Muscle of leg (tissue), 3 donors: ENCODE measurements at regions not wholly inside any gene's neighbourhood (a gene's known extent, or its start where the extent isn't known, plus 50 kb on each side); places are given as distances from the start of the nearest gene placed in this dataset.
A peak's percentile ranks its signal among the peaks of the same experiment; 100 is the strongest.

Experiments used
- DNase-seq: peaks from one replicate; pipeline ENCODE4 v3.0.0; 2013
- H3K27ac ChIP-seq: one replicate; pipeline ENCODE4 v1.5.1; 2013; ENCODE audit warnings: mild to moderate bottlenecking, low read length, control low read depth
- H3K27me3 ChIP-seq: one replicate; pipeline ENCODE4 v1.6.1; 2013; ENCODE audit warnings: low read length; ENCODE audit not compliant: control insufficient read depth, insufficient read depth
- H3K36me3 ChIP-seq: one replicate; pipeline ENCODE4 v1.6.1; 2013; ENCODE audit warnings: low read length; ENCODE audit not compliant: control insufficient read depth, insufficient read depth
- H3K4me1 ChIP-seq: one replicate; pipeline ENCODE4 v1.6.1; 2013; ENCODE audit warnings: low read length; ENCODE audit not compliant: control insufficient read depth, insufficient read depth
- H3K4me3 ChIP-seq: one replicate; pipeline ENCODE4 v1.5.1; 2013; ENCODE audit warnings: low read length, control low read depth
- H3K9me3 ChIP-seq: replicated peaks from 2 replicates; pipeline ENCODE4 v1.6.1; 2013; ENCODE audit warnings: low read depth, low read length; ENCODE audit not compliant: control insufficient read depth
- WGBS: methylation state at CpG from one replicate; pipeline ENCODE4 v1.1.5; 2013; ENCODE audit warnings: missing lambda C conversion rate; ENCODE audit not compliant: insufficient coverage; 5-methylcytosine and 5-hydroxymethylcytosine counted together

DNA sequence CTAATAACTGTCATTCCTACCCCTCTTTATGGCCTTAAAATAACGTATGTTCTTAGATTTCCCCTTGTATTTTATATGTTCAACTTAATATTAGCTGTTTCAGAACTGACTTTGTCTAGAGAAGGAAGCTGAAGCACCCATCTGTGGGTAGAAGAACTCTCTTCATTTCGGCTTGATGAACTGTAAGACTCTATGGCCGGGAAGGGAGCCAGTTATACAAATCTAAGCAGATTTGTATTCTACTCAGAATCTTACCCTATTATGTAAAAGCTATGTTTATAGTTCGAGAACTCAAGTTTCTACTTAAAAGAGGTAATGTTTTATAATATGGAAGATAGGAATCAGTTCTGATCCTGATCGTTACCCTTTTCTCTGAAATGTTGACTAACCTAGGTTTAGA lies 390.9 kb upstream of the PRICKLE1 start:
- no peak overlapping the region for H3K27ac ChIP-seq
- H3K36me3 ChIP-seq = no peaks in the 10 kb centered on the region
- no peaks in the 10 kb centered on the region for H3K27me3 ChIP-seq
- DNase-seq = no peak
- WGBS = no CpG with 5 or more reads among the region's 5 CpGs
- no peak overlapping the region for H3K4me3 ChIP-seq
- H3K4me1 ChIP-seq = no peaks in the 10 kb centered on the region
- no peaks in the 10 kb centered on the region for H3K9me3 ChIP-seq

- H3K9me3 ChIP-seq = no peaks in the 10 kb centered on the region
- H3K27ac ChIP-seq = no peak overlapping the region
- H3K27me3 ChIP-seq = no peaks in the 10 kb centered on the region
- DNase-seq = no peak
- H3K36me3 ChIP-seq = no peaks in the 10 kb centered on the region
- no peaks in the 10 kb centered on the region for H3K4me1 ChIP-seq
- H3K4me3 ChIP-seq = no peak overlapping the region
These were observed 390.2 kb upstream of the PRICKLE1 start for GRCh38 chr12:42979746-42980145.

DNA sequence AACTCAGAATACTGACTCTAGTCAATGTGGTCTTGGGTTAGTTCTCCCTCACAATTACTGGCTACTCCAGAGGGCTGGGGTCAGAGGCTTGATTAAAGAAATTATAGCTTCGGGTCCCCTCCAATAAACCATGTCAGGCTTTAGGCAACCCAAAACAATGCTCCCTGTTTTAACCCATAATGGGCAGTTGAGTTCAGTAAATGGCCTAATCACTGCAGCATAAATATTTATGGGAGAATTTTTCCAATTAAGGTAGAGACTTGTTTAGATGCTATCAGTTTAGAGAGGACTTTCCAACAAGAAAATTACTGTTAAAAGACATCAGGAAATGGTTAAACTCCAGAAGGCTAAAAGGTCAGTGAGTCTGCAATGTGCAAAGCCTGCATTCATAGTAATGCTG lies 389.2 kb upstream of the PRICKLE1 start:
- H3K4me1 ChIP-seq = no peaks in the 10 kb centered on the region
- H3K27ac ChIP-seq = no peak overlapping the region
- H3K4me3 ChIP-seq = no peak overlapping the region
- H3K9me3 ChIP-seq = no peaks in the 10 kb centered on the region
- H3K27me3 ChIP-seq = no peaks in the 10 kb centered on the region
- no peaks in the 10 kb centered on the region for H3K36me3 ChIP-seq
- no CpG with 5 or more reads among the region's 1 CpG for WGBS
- DNase-seq = no peak

GRCh38 chr12:42977451-42978230 lies 388.1 kb upstream of the PRICKLE1 start:
- Histone ChIP-seq H3K9me3 (no peaks in the 10 kb centered on the region), H3K4me1 (no peaks in the 10 kb centered on the region), H3K36me3 (no peaks in the 10 kb centered on the region), H3K27ac (no peak overlapping the region), H3K27me3 (no peaks in the 10 kb centered on the region), H3K4me3 (no peak overlapping the region)
- no CpG with 5 or more reads among the region's 1 CpG for WGBS
- DNase-seq = peak; percentile 28

DNA sequence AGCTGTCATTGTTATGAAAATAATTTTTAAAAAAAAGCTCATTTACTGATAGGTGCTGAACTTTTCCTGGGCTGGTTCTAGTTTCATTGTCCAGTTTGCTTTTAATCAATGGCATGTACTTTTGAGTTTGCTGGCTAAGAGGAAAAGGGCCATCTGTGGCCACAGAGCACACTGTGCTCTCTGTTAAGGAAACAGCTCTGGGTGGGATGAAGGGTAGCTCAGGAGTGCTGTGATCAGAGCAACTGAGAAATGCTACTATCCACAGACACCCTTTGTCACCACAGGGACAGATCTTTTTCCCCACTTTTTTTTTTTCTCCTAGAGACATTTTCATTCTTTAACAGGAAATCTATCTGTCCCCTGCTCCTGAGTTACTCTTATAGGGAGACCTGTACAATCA lies 387.1 kb upstream of the PRICKLE1 start:
- H3K27me3 ChIP-seq = no peaks in the 10 kb centered on the region
- H3K4me3 ChIP-seq = no peak overlapping the region
- H3K36me3 ChIP-seq = no peaks in the 10 kb centered on the region
- no peaks in the 10 kb centered on the region for H3K4me1 ChIP-seq
- DNase-seq = no peak
- H3K27ac ChIP-seq = no peak overlapping the region
- no peaks in the 10 kb centered on the region for H3K9me3 ChIP-seq

- Histone ChIP-seq H3K9me3 (no peaks in the 10 kb centered on the region), H3K4me1 (no peaks in the 10 kb centered on the region), H3K27me3 (no peaks in the 10 kb centered on the region), H3K36me3 (no peaks in the 10 kb centered on the region), H3K4me3 (no peak overlapping the region), H3K27ac (no peak overlapping the region)
- WGBS = no CpG with 5 or more reads among the region's 3 CpGs
- DNase-seq = no peak
These were observed 386.6 kb upstream of the PRICKLE1 start for GRCh38 chr12:42976122-42976521.

DNA sequence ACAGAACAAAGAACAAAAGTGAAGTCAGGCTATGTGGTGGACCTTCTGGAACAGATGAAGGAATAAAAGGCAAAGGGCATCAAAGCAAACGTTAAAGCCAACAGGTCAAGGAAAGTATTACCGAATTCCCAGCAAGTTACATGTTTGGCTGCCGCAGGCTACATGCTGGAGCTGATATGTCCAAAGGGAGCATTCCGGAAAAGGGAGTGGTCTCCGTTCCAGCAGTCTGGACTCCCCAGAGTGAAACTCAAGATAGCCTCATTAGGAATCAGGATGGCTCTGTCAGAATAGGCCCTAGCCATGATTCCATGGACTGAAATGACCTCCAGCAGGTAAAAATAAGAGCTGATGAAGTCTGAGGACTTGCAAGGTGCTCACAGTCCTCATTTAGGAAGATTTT lies 379.8 kb upstream of the PRICKLE1 start:
- Histone ChIP-seq H3K27me3 (no peaks in the 10 kb centered on the region), H3K4me1 (peaks cover 4% of the 10 kb centered on the region), H3K4me3 (no peak overlapping the region), H3K9me3 (no peaks in the 10 kb centered on the region), H3K36me3 (no peaks in the 10 kb centered on the region), H3K27ac (no peak overlapping the region)
- peak; percentile 70 for DNase-seq
- WGBS = 32% methylated on average over 5 of the region's 5 CpGs

GRCh38 chr12:42968426-42968825 lies 378.9 kb upstream of the PRICKLE1 start:
- no peaks in the 10 kb centered on the region for H3K9me3 ChIP-seq
- WGBS = no CpG with 5 or more reads among the region's 1 CpG
- H3K4me1 ChIP-seq = peaks cover 4% of the 10 kb centered on the region
- DNase-seq = no peak
- no peaks in the 10 kb centered on the region for H3K27me3 ChIP-seq
- no peaks in the 10 kb centered on the region for H3K36me3 ChIP-seq
- H3K27ac ChIP-seq = no peak overlapping the region
- no peak overlapping the region for H3K4me3 ChIP-seq

DNA sequence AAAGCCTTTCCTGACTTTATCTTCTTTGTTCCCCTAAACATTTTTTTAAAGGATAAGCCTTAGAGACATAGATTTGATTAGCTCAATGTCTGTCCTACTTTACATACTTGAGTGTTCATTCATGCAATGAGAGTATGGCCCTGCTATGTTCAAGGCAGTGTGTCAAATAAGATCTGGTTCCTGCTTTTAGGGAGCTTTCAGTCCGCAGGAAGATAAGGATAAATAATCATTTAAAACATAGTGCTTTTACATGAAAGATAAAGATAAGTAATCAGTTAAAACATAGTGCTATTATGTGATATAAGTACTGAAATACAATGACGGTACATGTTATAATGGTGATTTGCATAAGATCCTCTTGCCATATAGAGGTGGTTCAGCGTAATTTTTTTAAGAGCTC lies 378.3 kb upstream of the PRICKLE1 start:
- Histone ChIP-seq H3K4me1 (peaks cover 4% of the 10 kb centered on the region), H3K9me3 (no peaks in the 10 kb centered on the region), H3K27me3 (no peaks in the 10 kb centered on the region), H3K4me3 (no peak overlapping the region), H3K27ac (no peak overlapping the region), H3K36me3 (no peaks in the 10 kb centered on the region)
- WGBS = no CpG with 5 or more reads among the region's 3 CpGs
- DNase-seq = no peak

GRCh38 chr12:42963988-42964387 lies 374.4 kb upstream of the PRICKLE1 start:
- Histone ChIP-seq H3K27me3 (no peaks in the 10 kb centered on the region), H3K4me1 (no peaks in the 10 kb centered on the region), H3K4me3 (no peak overlapping the region), H3K36me3 (no peaks in the 10 kb centered on the region), H3K9me3 (no peaks in the 10 kb centered on the region), H3K27ac (no peak overlapping the region)
- no peak for DNase-seq
- no CpG with 5 or more reads among the region's 3 CpGs for WGBS

GRCh38 chr12:42962384-42962783 lies 372.8 kb upstream of the PRICKLE1 start:
- no CpG with 5 or more reads among the region's 2 CpGs for WGBS
- H3K36me3 ChIP-seq = no peaks in the 10 kb centered on the region

More at GRCh38 chr12:42962384-42962783, 372.8 kb upstream of the PRICKLE1 start:
- Histone ChIP-seq H3K9me3 (no peaks in the 10 kb centered on the region), H3K27ac (no peak overlapping the region), H3K27me3 (no peaks in the 10 kb centered on the region), H3K4me3 (no peak overlapping the region), H3K4me1 (no peaks in the 10 kb centered on the region)
- no peak for DNase-seq
